ENCODE measurements at regions not wholly inside any gene's neighbourhood (a gene's known extent, or its start where the extent isn't known, plus 50 kb on each side); places are given as distances from the start of the nearest gene placed in this dataset.
"Not testable (repeated sequence)": the region's sequence is repeated elsewhere in the genome, so short reads cannot be mapped to it uniquely, and the experiment has no call there.

GRCh38 chr2:13698847-13699246 lies 933.7 kb upstream of the LRATD1 start (continued):
- TF ChIP-seq, protein P1, sequence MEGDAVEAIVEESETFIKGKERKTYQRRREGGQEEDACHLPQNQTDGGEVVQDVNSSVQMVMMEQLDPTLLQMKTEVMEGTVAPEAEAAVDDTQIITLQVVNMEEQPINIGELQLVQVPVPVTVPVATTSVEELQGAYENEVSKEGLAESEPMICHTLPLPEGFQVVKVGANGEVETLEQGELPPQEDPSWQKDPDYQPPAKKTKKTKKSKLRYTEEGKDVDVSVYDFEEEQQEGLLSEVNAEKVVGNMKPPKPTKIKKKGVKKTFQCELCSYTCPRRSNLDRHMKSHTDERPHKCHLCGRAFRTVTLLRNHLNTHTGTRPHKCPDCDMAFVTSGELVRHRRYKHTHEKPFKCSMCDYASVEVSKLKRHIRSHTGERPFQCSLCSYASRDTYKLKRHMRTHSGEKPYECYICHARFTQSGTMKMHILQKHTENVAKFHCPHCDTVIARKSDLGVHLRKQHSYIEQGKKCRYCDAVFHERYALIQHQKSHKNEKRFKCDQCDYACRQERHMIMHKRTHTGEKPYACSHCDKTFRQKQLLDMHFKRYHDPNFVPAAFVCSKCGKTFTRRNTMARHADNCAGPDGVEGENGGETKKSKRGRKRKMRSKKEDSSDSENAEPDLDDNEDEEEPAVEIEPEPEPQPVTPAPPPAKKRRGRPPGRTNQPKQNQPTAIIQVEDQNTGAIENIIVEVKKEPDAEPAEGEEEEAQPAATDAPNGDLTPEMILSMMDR (CRISPR knock-in tag; IDR thresholded peaks at IDR 0.05) = no peak
- TF ChIP-seq ATF2 (CRISPR knock-in tag; IDR thresholded peaks at IDR 0.05) = no peak

DNA sequence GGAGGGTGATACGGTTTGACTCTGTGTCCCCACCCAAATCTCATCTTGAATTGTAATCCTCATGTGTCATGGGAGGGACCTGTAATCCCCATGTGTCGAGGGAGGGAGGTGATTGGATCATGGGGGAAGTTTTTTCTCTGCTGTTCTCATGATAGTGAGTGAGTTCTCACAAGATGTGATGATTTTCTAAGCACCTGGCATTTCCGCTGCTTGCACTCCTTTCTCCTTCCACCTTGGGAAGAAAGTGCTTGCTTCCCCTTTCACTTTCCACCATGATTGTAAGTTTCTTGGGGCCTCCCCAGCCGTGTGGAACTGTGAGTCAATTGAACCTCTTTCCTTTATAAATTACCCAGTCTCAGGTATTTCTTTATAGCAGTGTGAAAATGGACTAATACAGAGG lies 932.6 kb upstream of the LRATD1 start:
- H3K27me3 ChIP-seq (ENCODE audit: control insufficient read depth in 1 of 2, insufficient read depth in 2 of 2, low read length in 2 of 2); H3K79me2 ChIP-seq (ENCODE audit: insufficient read depth, low read length); FAIRE-seq; intact Hi-C loops (cut with micrococcal nuclease; ENCODE audit: unreplicated experiment); in situ Hi-C loops (cut with HindIII; ENCODE audit: extremely low pct_ligation_motif_present, low pct_unique_long_range_greater_than_20kb); BruUV-seq (replicated peaks); CTCF ChIA-PET (ENCODE audit: low intra/inter-chr PET ratio, low total read pairs); H4K20me1 ChIP-seq (ENCODE audit: insufficient read depth, low read length); ATAC-seq; H3K4me1 ChIP-seq (ENCODE audit: insufficient read depth, low read length); H3K36me3 ChIP-seq (replicated peaks in 1 of 2; ENCODE audit: control insufficient read depth in 1 of 2, insufficient read depth in 2 of 2, low read length in 2 of 2); H3K4me2 ChIP-seq (ENCODE audit: low read depth, low read length); H3K4me3 ChIP-seq (replicated peaks in 1 of 3; ENCODE audit: insufficient read depth in 1 of 3, low read depth in 2 of 3, low read length in 3 of 3); DNase-seq (ENCODE audit: low spot score); POLR2A ChIA-PET; H3K9ac ChIP-seq (ENCODE audit: insufficient read depth, low read depth, low read length); H3K27ac ChIP-seq (ENCODE audit: extremely low read length, insufficient read depth, low read length); H2AFZ ChIP-seq (ENCODE audit: low read length): not testable (repeated sequence)
- WGBS (ENCODE audit: low lambda C conversion rate) = 32% methylated on average over 4 of the region's 4 CpGs
- peaks cover 88% of the 10 kb centered on the region for H3K9me3 ChIP-seq (ENCODE audit: low read length)

GRCh38 chr2:13711154-13711553 lies 921.4 kb upstream of the LRATD1 start:
- 18% methylated on average over 2 of the region's 2 CpGs for WGBS (ENCODE audit: low lambda C conversion rate)
- ChIA-PET CTCF (ENCODE audit: low intra/inter-chr PET ratio, low total read pairs) (no interaction called here), POLR2A (no interaction called here)
- no peak overlapping the region for H2AFZ ChIP-seq (ENCODE audit: low read length)
- intact Hi-C loops (cut with micrococcal nuclease; ENCODE audit: unreplicated experiment) (no loop called here), in situ Hi-C loops (cut with HindIII; ENCODE audit: extremely low pct_ligation_motif_present, low pct_unique_long_range_greater_than_20kb) (no loop called here)
- no peaks in the 10 kb centered on the region for H3K79me2 ChIP-seq (ENCODE audit: insufficient read depth, low read length)
- H3K27ac ChIP-seq (ENCODE audit: extremely low read length, insufficient read depth, low read length) = no peak overlapping the region
- H3K4me1 ChIP-seq (ENCODE audit: insufficient read depth, low read length) = no peaks in the 10 kb centered on the region
- DNase-seq (ENCODE audit: low spot score) (no peak), ATAC-seq (no peak), FAIRE-seq (no peak)
- no peaks in the 10 kb centered on the region for H4K20me1 ChIP-seq (ENCODE audit: insufficient read depth, low read length)
- H3K9me3 ChIP-seq (ENCODE audit: low read length) = peaks cover 83% of the 10 kb centered on the region
- H3K36me3 ChIP-seq (replicated peaks in 1 of 2; ENCODE audit: control insufficient read depth in 1 of 2, insufficient read depth in 2 of 2, low read length in 2 of 2) = no peaks in the 10 kb centered on the region; a peak in 1 of 5 replicates
- H3K27me3 ChIP-seq (ENCODE audit: control insufficient read depth in 1 of 2, insufficient read depth in 2 of 2, low read length in 2 of 2) = no peaks in the 10 kb centered on the region
- BruUV-seq (replicated peaks) = no TSS peak
- H3K4me2 ChIP-seq (ENCODE audit: low read depth, low read length) = no peak overlapping the region
- no peak overlapping the region for H3K4me3 ChIP-seq (replicated peaks in 1 of 3; ENCODE audit: insufficient read depth in 1 of 3, low read depth in 2 of 3, low read length in 3 of 3)
- H3K9ac ChIP-seq (ENCODE audit: insufficient read depth, low read depth, low read length) = no peak overlapping the region
- TF ChIP-seq SP140L (CRISPR knock-in tag; IDR thresholded peaks at IDR 0.05; ENCODE audit: borderline replicate concordance) (no peak), ZFP90 (CRISPR knock-in tag; IDR thresholded peaks at IDR 0.05; ENCODE audit: borderline replicate concordance) (no peak), RBM22 (optimal IDR thresholded peaks at IDR 0.05; ENCODE audit: low read length) (no peak), FOXK2 (IDR thresholded peaks at IDR 0.05) (no peak), NR1H2 (CRISPR knock-in tag; IDR thresholded peaks at IDR 0.05; ENCODE audit: borderline replicate concordance, low read depth) (no peak), AKAP8 (CRISPR knock-in tag; IDR thresholded peaks at IDR 0.05) (no peak), SALL1 (CRISPR knock-in tag; IDR thresholded peaks at IDR 0.05) (no peak)
- TF ChIP-seq, protein P2, sequence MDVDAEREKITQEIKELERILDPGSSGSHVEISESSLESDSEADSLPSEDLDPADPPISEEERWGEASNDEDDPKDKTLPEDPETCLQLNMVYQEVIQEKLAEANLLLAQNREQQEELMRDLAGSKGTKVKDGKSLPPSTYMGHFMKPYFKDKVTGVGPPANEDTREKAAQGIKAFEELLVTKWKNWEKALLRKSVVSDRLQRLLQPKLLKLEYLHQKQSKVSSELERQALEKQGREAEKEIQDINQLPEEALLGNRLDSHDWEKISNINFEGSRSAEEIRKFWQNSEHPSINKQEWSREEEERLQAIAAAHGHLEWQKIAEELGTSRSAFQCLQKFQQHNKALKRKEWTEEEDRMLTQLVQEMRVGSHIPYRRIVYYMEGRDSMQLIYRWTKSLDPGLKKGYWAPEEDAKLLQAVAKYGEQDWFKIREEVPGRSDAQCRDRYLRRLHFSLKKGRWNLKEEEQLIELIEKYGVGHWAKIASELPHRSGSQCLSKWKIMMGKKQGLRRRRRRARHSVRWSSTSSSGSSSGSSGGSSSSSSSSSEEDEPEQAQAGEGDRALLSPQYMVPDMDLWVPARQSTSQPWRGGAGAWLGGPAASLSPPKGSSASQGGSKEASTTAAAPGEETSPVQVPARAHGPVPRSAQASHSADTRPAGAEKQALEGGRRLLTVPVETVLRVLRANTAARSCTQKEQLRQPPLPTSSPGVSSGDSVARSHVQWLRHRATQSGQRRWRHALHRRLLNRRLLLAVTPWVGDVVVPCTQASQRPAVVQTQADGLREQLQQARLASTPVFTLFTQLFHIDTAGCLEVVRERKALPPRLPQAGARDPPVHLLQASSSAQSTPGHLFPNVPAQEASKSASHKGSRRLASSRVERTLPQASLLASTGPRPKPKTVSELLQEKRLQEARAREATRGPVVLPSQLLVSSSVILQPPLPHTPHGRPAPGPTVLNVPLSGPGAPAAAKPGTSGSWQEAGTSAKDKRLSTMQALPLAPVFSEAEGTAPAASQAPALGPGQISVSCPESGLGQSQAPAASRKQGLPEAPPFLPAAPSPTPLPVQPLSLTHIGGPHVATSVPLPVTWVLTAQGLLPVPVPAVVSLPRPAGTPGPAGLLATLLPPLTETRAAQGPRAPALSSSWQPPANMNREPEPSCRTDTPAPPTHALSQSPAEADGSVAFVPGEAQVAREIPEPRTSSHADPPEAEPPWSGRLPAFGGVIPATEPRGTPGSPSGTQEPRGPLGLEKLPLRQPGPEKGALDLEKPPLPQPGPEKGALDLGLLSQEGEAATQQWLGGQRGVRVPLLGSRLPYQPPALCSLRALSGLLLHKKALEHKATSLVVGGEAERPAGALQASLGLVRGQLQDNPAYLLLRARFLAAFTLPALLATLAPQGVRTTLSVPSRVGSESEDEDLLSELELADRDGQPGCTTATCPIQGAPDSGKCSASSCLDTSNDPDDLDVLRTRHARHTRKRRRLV (CRISPR knock-in tag; IDR thresholded peaks at IDR 0.05) = no peak

Measured in HepG2 (cell line).